Uterus (tissue), 3 donors: ENCODE measurements at regions not wholly inside any gene's neighbourhood (a gene's known extent, or its start where the extent isn't known, plus 50 kb on each side); places are given as distances from the start of the nearest gene placed in this dataset.

ENCODE experiments used
- DNase-seq, 2 donors: peaks; one replicate each; pipeline ENCODE4 v3.0.0-alpha.2; 2019 to 2020
- H3K27ac ChIP-seq, 2 donors: fragments of 200-600 bp; sonication (generic); 1 replicate in 1 of 2; 2 replicates in 1 of 2; pipeline ENCODE4 v1.5.1; 2016 to 2018
- H3K27me3 ChIP-seq, 2 donors: fragments of 200-600 bp; sonication (generic); one replicate each; pipeline ENCODE4 v1.5.1; 2018 to 2019; ENCODE audit warnings: control low read depth in 1 of 2
- H3K36me3 ChIP-seq, 2 donors: fragments of 200-600 bp; sonication (generic); one replicate each; pipeline ENCODE4 v1.5.1; 2019; ENCODE audit warnings: control low read depth in 1 of 2
- H3K4me1 ChIP-seq, 2 donors: fragments of 200-600 bp; sonication (generic); one replicate each; pipeline ENCODE4 v1.5.1; 2018 to 2019; ENCODE audit warnings: control low read depth in 1 of 2
- H3K4me3 ChIP-seq, 2 donors: fragments of 200-600 bp; sonication (generic); 1 replicate in 1 of 2; 2 replicates in 1 of 2; pipeline ENCODE4 v1.5.1; 2018 to 2019; ENCODE audit warnings: mild to moderate bottlenecking in 1 of 2
- H3K9me3 ChIP-seq, 2 donors: fragments of 200-600 bp; sonication (generic); one replicate each; pipeline ENCODE4 v1.5.1; 2019; ENCODE audit warnings: control low read depth in 1 of 2
- POLR2A ChIP-seq, 2 donors: fragments of 450-650 bp; IDR thresholded peaks; one replicate each; pipeline ENCODE4 v1.6.1; 2016; ENCODE audit warnings: antibody characterized with exemption in 2 of 2, mild to moderate bottlenecking in 1 of 2, moderate library complexity in 1 of 2
- intact Hi-C: fragments of 100-400 bp; cut with DNase I; formaldehyde crosslinking; loops from one replicate; pipeline ENCODE4 v1.15.1; 2023; ENCODE audit warnings: low total_unique reads
- TF ChIP-seq, protein P1 (sequence below), 4 experiments: fragments of 200-600 bp in 2 of 4; fragments of 450-650 bp in 2 of 4; sonication (generic) in 2 of 4; IDR thresholded peaks; one replicate each; pipeline ENCODE4 v1.5.1; 2016 to 2019; ENCODE audit warnings: antibody characterized with exemption in 4 of 4, mild to moderate bottlenecking in 2 of 4, moderate library complexity in 1 of 4
- donor health status: DM: yes; HTN: yes; CAD: no.

DNA sequence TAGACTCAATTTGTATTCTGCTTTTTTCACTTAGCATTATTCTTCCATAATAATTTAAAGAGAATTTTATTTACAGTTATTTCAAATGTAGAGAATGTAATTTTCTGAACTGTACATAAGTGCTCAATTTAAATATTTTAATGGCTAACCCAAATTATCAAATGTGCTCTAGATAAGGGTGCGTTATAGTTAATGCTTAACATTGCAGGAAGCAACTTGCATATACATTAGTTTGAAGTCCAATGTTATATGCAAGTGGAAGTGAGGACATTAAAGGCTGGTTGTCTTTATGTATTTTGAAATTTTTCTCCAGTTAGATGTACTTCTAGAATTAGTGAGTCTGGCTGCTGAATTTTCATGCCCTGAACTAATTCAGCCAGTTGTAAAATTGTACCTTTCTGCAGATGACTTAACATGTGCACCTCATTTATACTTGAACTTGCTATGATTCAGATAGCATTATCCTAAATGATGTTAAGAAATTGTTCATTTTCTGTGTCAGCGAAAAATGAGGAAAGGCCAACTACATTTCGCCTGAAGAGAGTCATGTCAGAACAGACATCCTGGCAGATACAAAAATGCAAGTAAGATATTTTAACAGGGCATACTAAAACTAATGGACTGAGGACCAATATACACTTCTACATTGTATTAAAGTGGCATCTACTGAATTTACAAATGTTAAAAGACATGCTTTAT is 59.2 kb upstream of the GAREM1 start:
- no peaks in the 10 kb centered on the region for H3K4me1 ChIP-seq
- TF ChIP-seq, protein P1, sequence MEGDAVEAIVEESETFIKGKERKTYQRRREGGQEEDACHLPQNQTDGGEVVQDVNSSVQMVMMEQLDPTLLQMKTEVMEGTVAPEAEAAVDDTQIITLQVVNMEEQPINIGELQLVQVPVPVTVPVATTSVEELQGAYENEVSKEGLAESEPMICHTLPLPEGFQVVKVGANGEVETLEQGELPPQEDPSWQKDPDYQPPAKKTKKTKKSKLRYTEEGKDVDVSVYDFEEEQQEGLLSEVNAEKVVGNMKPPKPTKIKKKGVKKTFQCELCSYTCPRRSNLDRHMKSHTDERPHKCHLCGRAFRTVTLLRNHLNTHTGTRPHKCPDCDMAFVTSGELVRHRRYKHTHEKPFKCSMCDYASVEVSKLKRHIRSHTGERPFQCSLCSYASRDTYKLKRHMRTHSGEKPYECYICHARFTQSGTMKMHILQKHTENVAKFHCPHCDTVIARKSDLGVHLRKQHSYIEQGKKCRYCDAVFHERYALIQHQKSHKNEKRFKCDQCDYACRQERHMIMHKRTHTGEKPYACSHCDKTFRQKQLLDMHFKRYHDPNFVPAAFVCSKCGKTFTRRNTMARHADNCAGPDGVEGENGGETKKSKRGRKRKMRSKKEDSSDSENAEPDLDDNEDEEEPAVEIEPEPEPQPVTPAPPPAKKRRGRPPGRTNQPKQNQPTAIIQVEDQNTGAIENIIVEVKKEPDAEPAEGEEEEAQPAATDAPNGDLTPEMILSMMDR (IDR thresholded peaks at IDR 0.05) = no peak
- TF ChIP-seq POLR2A (IDR thresholded peaks at IDR 0.05) = no peak
- no peak overlapping the region for H3K27ac ChIP-seq

DNA sequence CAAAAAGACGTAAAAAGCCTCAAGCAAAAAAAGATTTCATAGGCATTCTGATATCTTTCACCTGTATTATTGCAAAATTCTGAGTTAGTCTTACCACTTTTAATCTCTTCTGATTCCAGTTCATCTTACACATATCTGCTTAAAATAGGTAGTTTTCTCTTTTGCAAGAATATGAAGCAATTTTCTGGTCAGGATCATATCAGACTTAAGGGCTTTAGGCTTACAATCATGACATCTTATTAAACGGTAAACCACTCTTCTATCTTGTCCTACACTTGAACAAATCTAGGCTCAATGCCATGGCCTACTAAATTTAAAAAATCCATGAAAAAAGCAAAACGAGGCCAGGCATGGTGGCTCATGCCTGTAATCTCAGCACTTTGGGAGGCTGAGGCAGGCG is 50.1 kb upstream of the GAREM1 start:
- intact Hi-C loops = no loop called here

More for the DNA sequence above, 59.2 kb upstream of the GAREM1 start:
- no peak for DNase-seq
- Histone ChIP-seq H3K9me3 (no peaks in the 10 kb centered on the region), H3K36me3 (no peaks in the 10 kb centered on the region), H3K4me3 (no peak overlapping the region), H3K27me3 (no peaks in the 10 kb centered on the region)
- intact Hi-C loops = no loop called here

More for the DNA sequence above, 50.1 kb upstream of the GAREM1 start:
- TF ChIP-seq POLR2A (IDR thresholded peaks at IDR 0.05) = no peak
- TF ChIP-seq, protein P1 (IDR thresholded peaks at IDR 0.05) = no peak
- no peak overlapping the region for H3K4me3 ChIP-seq
- DNase-seq = no peak
- H3K36me3 ChIP-seq = no peaks in the 10 kb centered on the region
- no peaks in the 10 kb centered on the region for H3K27me3 ChIP-seq
- no peaks in the 10 kb centered on the region for H3K4me1 ChIP-seq
- no peaks in the 10 kb centered on the region for H3K9me3 ChIP-seq
- H3K27ac ChIP-seq = no peak overlapping the region
